GM21786 (cell line): ENCODE measurements at regions not wholly inside any gene's neighbourhood (a gene's known extent, or its start where the extent isn't known, plus 50 kb on each side); places are given as distances from the start of the nearest gene placed in this dataset.
A peak's percentile ranks its signal among the peaks of the same experiment; 100 is the strongest.

Experiments used
- ATAC-seq: cut with Tn5 transposase; IDR thresholded peaks from one replicate; pipeline ENCODE4 v1.9.1; 2021; ENCODE audit not compliant: unreplicated experiment

GRCh38 chr12:90281154-90281868 is 572.7 kb upstream of the ATP2B1 start:
- ATAC-seq = no peak

- ATAC-seq = no peak
Observed at GRCh38 chr12:90280564-90281058, 572.0 kb upstream of the ATP2B1 start.

GRCh38 chr12:90280033-90280432 is 571.4 kb upstream of the ATP2B1 start:
- ATAC-seq = no peak

GRCh38 chr12:90275088-90275487 is 566.5 kb upstream of the ATP2B1 start:
- no peak for ATAC-seq

- peak; percentile 39 for ATAC-seq
Observed at GRCh38 chr12:90274407-90274806, 565.8 kb upstream of the ATP2B1 start.

GRCh38 chr12:90268574-90268973 is 559.9 kb upstream of the ATP2B1 start:
- no peak for ATAC-seq

GRCh38 chr12:90262251-90262650 is 553.6 kb upstream of the ATP2B1 start:
- no peak for ATAC-seq

GRCh38 chr12:90261283-90261682 is 552.6 kb upstream of the ATP2B1 start:
- ATAC-seq = no peak

GRCh38 chr12:90260136-90260535 is 551.5 kb upstream of the ATP2B1 start:
- no peak for ATAC-seq

GRCh38 chr12:90257927-90258624 is 549.4 kb upstream of the ATP2B1 start:
- ATAC-seq = no peak

GRCh38 chr12:90254796-90255195 is 546.2 kb upstream of the ATP2B1 start:
- ATAC-seq = no peak

GRCh38 chr12:90253674-90254181 is 545.1 kb upstream of the ATP2B1 start:
- ATAC-seq = peak; percentile 100

- no peak for ATAC-seq
Observed at GRCh38 chr12:90253136-90253535, 544.5 kb upstream of the ATP2B1 start.

- ATAC-seq = no peak
Observed at GRCh38 chr12:90250766-90251165, 542.1 kb upstream of the ATP2B1 start.

GRCh38 chr12:90250042-90250441 is 541.4 kb upstream of the ATP2B1 start:
- no peak for ATAC-seq

GRCh38 chr12:90246688-90247087 is 538.0 kb upstream of the ATP2B1 start:
- no peak for ATAC-seq

- no peak for ATAC-seq
Observed at GRCh38 chr12:90245391-90245790, 536.8 kb upstream of the ATP2B1 start.

- no peak for ATAC-seq
Observed at GRCh38 chr12:90244232-90244631, 535.6 kb upstream of the ATP2B1 start.

- no peak for ATAC-seq
Observed at GRCh38 chr12:90243211-90243610, 534.6 kb upstream of the ATP2B1 start.

GRCh38 chr12:90239732-90240260 is 531.2 kb upstream of the ATP2B1 start:
- ATAC-seq = no peak

GRCh38 chr12:90238663-90239271 is 530.1 kb upstream of the ATP2B1 start:
- no peak for ATAC-seq

GRCh38 chr12:90237841-90238240 is 529.2 kb upstream of the ATP2B1 start:
- ATAC-seq = no peak
